ENCODE measurements at regions not wholly inside any gene's neighbourhood (a gene's known extent, or its start where the extent isn't known, plus 50 kb on each side); places are given as distances from the start of the nearest gene placed in this dataset.

GRCh38 chr5:123708074-123708806 lies 196.3 kb downstream of the CSNK1G3 start:
- H3K4me1 ChIP-seq (ENCODE audit: control insufficient read depth, low read depth, low read length), result no peaks in the 10 kb centered on the region
- H2BK120ac ChIP-seq (ENCODE audit: low read depth, low read length), result no peak overlapping the region
- no peak overlapping the region for H4K5ac ChIP-seq (ENCODE audit: low read length)
- WGBS (ENCODE audit: extremely low coverage, insufficient coverage, low lambda C conversion rate), result no CpG with 5 or more reads among the region's 3 CpGs
- no peak overlapping the region for H3K18ac ChIP-seq (ENCODE audit: low read length)
- DNase-seq, result no peak
- no peak overlapping the region for H2BK15ac ChIP-seq (replicated peaks; ENCODE audit: low read depth)
- no peaks in the 10 kb centered on the region for H3K27me3 ChIP-seq (ENCODE audit: insufficient read depth, low read length, poor library complexity)
- H4K8ac ChIP-seq (ENCODE audit: low read depth, low read length), result no peak overlapping the region
- H3K4me2 ChIP-seq (ENCODE audit: low read length), result no peak overlapping the region
- no peaks in the 10 kb centered on the region for H3K79me2 ChIP-seq (ENCODE audit: control insufficient read depth, insufficient read depth, low read length)
- H3K4me3 ChIP-seq (ENCODE audit: low read length), result no peak overlapping the region
- H3K36me3 ChIP-seq (ENCODE audit: control insufficient read depth, insufficient read depth, low read length), result no peaks in the 10 kb centered on the region
- no peak overlapping the region for H2AK5ac ChIP-seq (ENCODE audit: low read length)
- no peak overlapping the region for H3K27ac ChIP-seq (ENCODE audit: low read depth, low read length)
- no peak overlapping the region for H3K23ac ChIP-seq (ENCODE audit: low read length)
- no peak overlapping the region for H3K56ac ChIP-seq (ENCODE audit: low read length)
- H2BK5ac ChIP-seq (ENCODE audit: low read length), result no peak overlapping the region
- H3K4ac ChIP-seq (ENCODE audit: low read depth, low read length), result no peak overlapping the region
- no peaks in the 10 kb centered on the region for H3K79me1 ChIP-seq (ENCODE audit: low read length)
- H3K9ac ChIP-seq (ENCODE audit: low read length), result no peak overlapping the region

- Histone ChIP-seq H2BK120ac (ENCODE audit: low read depth, low read length) (no peak overlapping the region), H4K5ac (ENCODE audit: low read length) (no peak overlapping the region), H3K4me3 (ENCODE audit: low read length) (no peak overlapping the region), H3K36me3 (ENCODE audit: control insufficient read depth, insufficient read depth, low read length) (no peaks in the 10 kb centered on the region), H3K4ac (ENCODE audit: low read depth, low read length) (no peak overlapping the region), H3K9ac (ENCODE audit: low read length) (no peak overlapping the region), H3K4me2 (ENCODE audit: low read length) (no peak overlapping the region), H3K23ac (ENCODE audit: low read length) (no peak overlapping the region), H2AK5ac (ENCODE audit: low read length) (no peak overlapping the region), H3K18ac (ENCODE audit: low read length) (no peak overlapping the region), H2BK5ac (ENCODE audit: low read length) (no peak overlapping the region), H3K27ac (ENCODE audit: low read depth, low read length) (no peak overlapping the region), H3K56ac (ENCODE audit: low read length) (no peak overlapping the region), H3K27me3 (ENCODE audit: insufficient read depth, low read length, poor library complexity) (no peaks in the 10 kb centered on the region), H4K8ac (ENCODE audit: low read depth, low read length) (no peak overlapping the region), H2BK15ac (replicated peaks; ENCODE audit: low read depth) (no peak overlapping the region), H3K79me1 (ENCODE audit: low read length) (no peaks in the 10 kb centered on the region), H3K4me1 (ENCODE audit: control insufficient read depth, low read depth, low read length) (no peaks in the 10 kb centered on the region), H3K79me2 (ENCODE audit: control insufficient read depth, insufficient read depth, low read length) (no peaks in the 10 kb centered on the region)
- peak; percentile 28 for DNase-seq
Observed at GRCh38 chr5:123706531-123706930, 194.6 kb downstream of the CSNK1G3 start.

- no peaks in the 10 kb centered on the region for H3K4me1 ChIP-seq (ENCODE audit: control insufficient read depth, low read depth, low read length)
- H4K8ac ChIP-seq (ENCODE audit: low read depth, low read length), result no peak overlapping the region
- H4K5ac ChIP-seq (ENCODE audit: low read length), result no peak overlapping the region
- no peaks in the 10 kb centered on the region for H3K79me2 ChIP-seq (ENCODE audit: control insufficient read depth, insufficient read depth, low read length)
- H2BK15ac ChIP-seq (replicated peaks; ENCODE audit: low read depth), result no peak overlapping the region
- no peak overlapping the region for H3K56ac ChIP-seq (ENCODE audit: low read length)
- H3K27ac ChIP-seq (ENCODE audit: low read depth, low read length), result no peak overlapping the region
- H3K36me3 ChIP-seq (ENCODE audit: control insufficient read depth, insufficient read depth, low read length), result no peaks in the 10 kb centered on the region
- H3K9ac ChIP-seq (ENCODE audit: low read length), result no peak overlapping the region
- no peak overlapping the region for H2AK5ac ChIP-seq (ENCODE audit: low read length)
- no peak overlapping the region for H2BK120ac ChIP-seq (ENCODE audit: low read depth, low read length)
- H3K4me2 ChIP-seq (ENCODE audit: low read length), result no peak overlapping the region
- H3K23ac ChIP-seq (ENCODE audit: low read length), result no peak overlapping the region
- no peak overlapping the region for H2BK5ac ChIP-seq (ENCODE audit: low read length)
- no peak overlapping the region for H3K18ac ChIP-seq (ENCODE audit: low read length)
- H3K4ac ChIP-seq (ENCODE audit: low read depth, low read length), result no peak overlapping the region
- no peak for DNase-seq
- no CpG with 5 or more reads among the region's 1 CpG for WGBS (ENCODE audit: extremely low coverage, insufficient coverage, low lambda C conversion rate)
- no peak overlapping the region for H3K4me3 ChIP-seq (ENCODE audit: low read length)
- no peaks in the 10 kb centered on the region for H3K79me1 ChIP-seq (ENCODE audit: low read length)
- H3K27me3 ChIP-seq (ENCODE audit: insufficient read depth, low read length, poor library complexity), result no peaks in the 10 kb centered on the region
Observed at GRCh38 chr5:123705741-123706140, 193.8 kb downstream of the CSNK1G3 start.

- H3K79me1 ChIP-seq (ENCODE audit: low read length), result no peaks in the 10 kb centered on the region
- peak overlapping the region; percentile 56 for H4K8ac ChIP-seq (ENCODE audit: low read depth, low read length)
- H3K9ac ChIP-seq (ENCODE audit: low read length), result no peak overlapping the region
- no peak overlapping the region for H3K4me3 ChIP-seq (ENCODE audit: low read length)
- no peak overlapping the region for H3K4ac ChIP-seq (ENCODE audit: low read depth, low read length)
- H2BK15ac ChIP-seq (replicated peaks; ENCODE audit: low read depth), result no peak overlapping the region
- no peak overlapping the region for H2BK5ac ChIP-seq (ENCODE audit: low read length)
- H3K4me1 ChIP-seq (ENCODE audit: control insufficient read depth, low read depth, low read length), result no peaks in the 10 kb centered on the region
- H2BK120ac ChIP-seq (ENCODE audit: low read depth, low read length), result no peak overlapping the region
- H2AK5ac ChIP-seq (ENCODE audit: low read length), result no peak overlapping the region
- H4K5ac ChIP-seq (ENCODE audit: low read length), result no peak overlapping the region
- H3K56ac ChIP-seq (ENCODE audit: low read length), result no peak overlapping the region
- H3K4me2 ChIP-seq (ENCODE audit: low read length), result no peak overlapping the region
- DNase-seq, result no peak
- H3K18ac ChIP-seq (ENCODE audit: low read length), result no peak overlapping the region
- H3K23ac ChIP-seq (ENCODE audit: low read length), result no peak overlapping the region
- no peaks in the 10 kb centered on the region for H3K36me3 ChIP-seq (ENCODE audit: control insufficient read depth, insufficient read depth, low read length)
- no CpG with 5 or more reads among the region's 3 CpGs for WGBS (ENCODE audit: extremely low coverage, insufficient coverage, low lambda C conversion rate)
- no peaks in the 10 kb centered on the region for H3K79me2 ChIP-seq (ENCODE audit: control insufficient read depth, insufficient read depth, low read length)
- H3K27ac ChIP-seq (ENCODE audit: low read depth, low read length), result no peak overlapping the region
- no peaks in the 10 kb centered on the region for H3K27me3 ChIP-seq (ENCODE audit: insufficient read depth, low read length, poor library complexity)
Observed at GRCh38 chr5:123701511-123702200, 189.7 kb downstream of the CSNK1G3 start.

- no peaks in the 10 kb centered on the region for H3K79me2 ChIP-seq (ENCODE audit: control insufficient read depth, insufficient read depth, low read length)
- H2AK5ac ChIP-seq (ENCODE audit: low read length), result no peak overlapping the region
- H4K5ac ChIP-seq (ENCODE audit: low read length), result no peak overlapping the region
- no peak overlapping the region for H2BK120ac ChIP-seq (ENCODE audit: low read depth, low read length)
- H2BK5ac ChIP-seq (ENCODE audit: low read length), result no peak overlapping the region
- no peak overlapping the region for H3K18ac ChIP-seq (ENCODE audit: low read length)
- H3K36me3 ChIP-seq (ENCODE audit: control insufficient read depth, insufficient read depth, low read length), result no peaks in the 10 kb centered on the region
- H3K27ac ChIP-seq (ENCODE audit: low read depth, low read length), result no peak overlapping the region
- H3K79me1 ChIP-seq (ENCODE audit: low read length), result no peaks in the 10 kb centered on the region
- no peak overlapping the region for H3K4me3 ChIP-seq (ENCODE audit: low read length)
- peak; percentile 84 for DNase-seq
- no peak overlapping the region for H2BK15ac ChIP-seq (replicated peaks; ENCODE audit: low read depth)
- no peak overlapping the region for H3K4ac ChIP-seq (ENCODE audit: low read depth, low read length)
- H3K56ac ChIP-seq (ENCODE audit: low read length), result no peak overlapping the region
- no peak overlapping the region for H3K9ac ChIP-seq (ENCODE audit: low read length)
- no peak overlapping the region for H3K23ac ChIP-seq (ENCODE audit: low read length)
- no peak overlapping the region for H3K4me2 ChIP-seq (ENCODE audit: low read length)
- no peaks in the 10 kb centered on the region for H3K4me1 ChIP-seq (ENCODE audit: control insufficient read depth, low read depth, low read length)
- WGBS (ENCODE audit: extremely low coverage, insufficient coverage, low lambda C conversion rate), result no CpG with 5 or more reads among the region's 6 CpGs
- H3K27me3 ChIP-seq (ENCODE audit: insufficient read depth, low read length, poor library complexity), result no peaks in the 10 kb centered on the region
- no peak overlapping the region for H4K8ac ChIP-seq (ENCODE audit: low read depth, low read length)
Observed at GRCh38 chr5:123700624-123701287, 188.8 kb downstream of the CSNK1G3 start.

Measured in mesendoderm (in vitro differentiated cells).